T-helper 1 cell treated with Interleukin-12 subunit alpha and Interleukin-12 subunit beta and Interleukin-4 antibody, amounts not matched to agents 30 ng/mL and 1 ng/mL, for 36 hours (primary cell): ENCODE measurements at regions not wholly inside any gene's neighbourhood (a gene's known extent, or its start where the extent isn't known, plus 50 kb on each side); places are given as distances from the start of the nearest gene placed in this dataset.
"Not testable (repeated sequence)": the region's sequence is repeated elsewhere in the genome, so short reads cannot be mapped to it uniquely, and the experiment has no call there.

Source experiments
- intact Hi-C: fragments of 100-400 bp; cut with micrococcal nuclease; formaldehyde crosslinking; loops from one replicate; pipeline ENCODE4 v1.15.1; 2024

- intact Hi-C loops: no loop called here
These were observed 135.6 kb downstream of the NUFIP1 start for GRCh38 chr13:44853641-44854040.

- intact Hi-C loops: no loop called here
These were observed 140.2 kb downstream of the NUFIP1 start for GRCh38 chr13:44848920-44849676.

GRCh38 chr13:44845281-44846058 lies 143.8 kb downstream of the NUFIP1 start:
- intact Hi-C loops: not testable (repeated sequence)

GRCh38 chr13:44844786-44845185 lies 144.5 kb downstream of the NUFIP1 start:
- intact Hi-C loops: no loop called here

- intact Hi-C loops: no loop called here
These were observed 145.9 kb downstream of the NUFIP1 start for GRCh38 chr13:44843403-44843802.

- intact Hi-C loops: no loop called here
These were observed 147.1 kb downstream of the NUFIP1 start for GRCh38 chr13:44842158-44842557.

GRCh38 chr13:44840131-44840530 lies 149.1 kb downstream of the NUFIP1 start:
- intact Hi-C loops: no loop called here

- intact Hi-C loops: no loop called here
These were observed 152.0 kb downstream of the NUFIP1 start for GRCh38 chr13:44837250-44837649.

GRCh38 chr13:44834404-44834803 lies 154.9 kb downstream of the NUFIP1 start:
- intact Hi-C loops: no loop called here

- intact Hi-C loops: no loop called here
These were observed 155.6 kb downstream of the NUFIP1 start for GRCh38 chr13:44833626-44834025.

GRCh38 chr13:44833139-44833538 lies 156.1 kb downstream of the NUFIP1 start:
- intact Hi-C loops: no loop called here

- intact Hi-C loops: no loop called here
These were observed 162.5 kb downstream of the NUFIP1 start for GRCh38 chr13:44826591-44827350.

- intact Hi-C loops: no loop called here
These were observed 163.3 kb downstream of the NUFIP1 start for GRCh38 chr13:44825953-44826352.

- intact Hi-C loops: not testable (repeated sequence)
These were observed 165.7 kb downstream of the NUFIP1 start for GRCh38 chr13:44823555-44823954.

GRCh38 chr13:44822291-44822690 lies 167.0 kb downstream of the NUFIP1 start:
- intact Hi-C loops: no loop called here

- intact Hi-C loops: loop anchor here (1.0 to 2.0 kb wide), 3 partner anchors 98 to 335 kb away; partner anchors contain the start of gene TSC22D1
These were observed 169.5 kb downstream of the NUFIP1 start for GRCh38 chr13:44819772-44820171.

- intact Hi-C loops: loop anchor here (1.0 to 2.0 kb wide), 3 partner anchors 98 to 334 kb away; partner anchors contain the start of gene TSC22D1
These were observed 170.0 kb downstream of the NUFIP1 start for GRCh38 chr13:44819245-44819644.

- intact Hi-C loops: loop anchor here (2.0 kb wide), 2 partner anchors 242 to 334 kb away; partner anchors contain the start of gene TSC22D1
These were observed 170.8 kb downstream of the NUFIP1 start for GRCh38 chr13:44818428-44818827.

GRCh38 chr13:44818016-44818415 lies 171.3 kb downstream of the NUFIP1 start:
- intact Hi-C loops: loop anchor here (2.0 kb wide), 2 partner anchors 241 to 333 kb away; partner anchors contain the start of gene TSC22D1

- intact Hi-C loops: no loop called here
These were observed 172.1 kb downstream of the NUFIP1 start for GRCh38 chr13:44817131-44817671.

GRCh38 chr13:44816701-44817100 lies 172.6 kb downstream of the NUFIP1 start:
- intact Hi-C loops: no loop called here
